ES-I3 (cell line): ENCODE measurements at regions not wholly inside any gene's neighbourhood (a gene's known extent, or its start where the extent isn't known, plus 50 kb on each side); places are given as distances from the start of the nearest gene placed in this dataset.

Experiments
- H3K36me3 ChIP-seq: 2 replicates; pipeline ENCODE4 v1.6.1; 2013; ENCODE audit warnings: mild to moderate bottlenecking, low read length, control low read depth, moderate library complexity; ENCODE audit not compliant: insufficient read depth
- H3K4me1 ChIP-seq: 2 replicates; pipeline ENCODE4 v1.6.1; 2013; ENCODE audit warnings: mild to moderate bottlenecking, control low read depth, low read length; ENCODE audit not compliant: insufficient read depth
- H3K9ac ChIP-seq: 2 replicates; pipeline ENCODE4 v1.6.1; 2013; ENCODE audit warnings: low read depth, mild to moderate bottlenecking, low read length, moderate library complexity
- H3K9me3 ChIP-seq: 2 replicates; pipeline ENCODE4 v1.6.1; 2013; ENCODE audit warnings: mild to moderate bottlenecking, low read length, moderate library complexity; ENCODE audit not compliant: control insufficient read depth, insufficient read depth

DNA sequence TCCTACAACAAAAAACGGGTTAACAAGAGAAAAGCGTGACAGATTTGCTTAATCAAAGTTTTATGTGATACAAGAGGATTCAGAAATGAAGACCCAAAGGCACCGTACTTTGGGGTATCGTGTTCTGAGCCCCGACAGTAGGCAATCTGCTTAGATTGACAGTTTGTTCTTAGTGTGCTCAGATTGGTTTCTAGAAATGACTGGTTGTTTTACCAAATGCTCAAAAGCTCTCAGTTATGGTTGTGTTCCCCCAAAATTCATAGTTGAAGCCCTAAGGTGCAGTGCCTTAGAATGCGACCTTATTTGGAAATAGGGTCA lies 102.7 kb downstream of the RASSF10 start:
- H3K4me1 ChIP-seq, result peaks cover 20% of the 10 kb centered on the region
- H3K9ac ChIP-seq, result no peak overlapping the region
- H3K9me3 ChIP-seq, result no peaks in the 10 kb centered on the region
- H3K36me3 ChIP-seq, result no peaks in the 10 kb centered on the region

DNA sequence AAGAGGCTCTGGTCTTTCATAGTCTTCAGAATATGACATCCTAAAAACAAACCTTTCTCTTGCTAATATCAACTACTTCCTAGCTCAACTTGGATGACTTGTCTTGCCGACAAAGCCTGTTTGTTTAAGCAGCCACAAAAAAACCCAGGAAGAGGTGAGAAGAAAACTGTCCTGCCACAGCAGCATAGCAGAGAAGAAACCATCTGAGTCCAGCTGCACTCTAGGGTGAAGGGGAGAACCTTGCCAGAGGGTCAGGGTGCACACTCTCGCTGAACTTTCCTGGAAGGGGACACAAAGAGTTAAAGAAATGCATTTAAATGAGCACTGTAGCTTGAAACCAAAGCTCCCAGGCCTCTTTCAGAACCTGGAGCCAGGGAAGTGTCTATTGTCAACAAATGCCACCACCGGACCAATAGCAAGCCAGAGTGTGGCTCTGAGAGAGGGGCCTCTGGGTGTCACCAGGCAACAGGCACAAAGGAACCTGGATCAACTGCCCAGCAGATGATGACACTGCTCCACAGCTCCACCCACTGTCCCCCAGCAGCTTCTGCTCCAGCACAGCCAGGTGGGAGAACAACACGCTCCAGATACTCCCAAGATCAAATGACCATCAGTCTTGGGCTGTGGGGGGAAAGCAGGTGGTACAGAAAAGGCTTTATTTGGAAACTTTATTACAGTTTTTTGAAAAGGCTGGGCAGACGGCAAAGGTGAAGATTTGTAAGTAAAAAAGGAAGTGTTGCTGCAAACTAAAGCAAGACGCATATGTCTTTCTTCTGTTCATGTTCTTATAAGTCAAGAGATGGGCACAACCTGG lies 105.7 kb downstream of the RASSF10 start:
- peaks cover 24% of the 10 kb centered on the region for H3K4me1 ChIP-seq
- no peak overlapping the region for H3K9ac ChIP-seq
- H3K36me3 ChIP-seq, result no peaks in the 10 kb centered on the region
- no peaks in the 10 kb centered on the region for H3K9me3 ChIP-seq

DNA sequence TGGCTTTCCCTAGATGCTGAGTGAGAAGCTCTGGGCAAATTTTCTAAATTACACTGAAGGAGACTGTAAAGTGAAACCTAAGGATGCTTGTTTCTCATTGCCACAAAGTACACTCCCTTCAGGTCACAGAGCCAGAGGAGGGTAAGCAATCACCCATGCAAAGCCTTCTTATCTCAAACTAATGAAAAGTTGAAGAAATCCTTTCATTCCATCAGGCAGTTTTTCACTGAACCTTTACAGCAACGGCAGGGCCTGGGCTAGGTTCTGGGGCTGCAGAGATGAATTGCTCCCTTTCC lies 106.2 kb downstream of the RASSF10 start:
- no peak overlapping the region for H3K9ac ChIP-seq
- peaks cover 30% of the 10 kb centered on the region for H3K4me1 ChIP-seq
- no peaks in the 10 kb centered on the region for H3K36me3 ChIP-seq
- H3K9me3 ChIP-seq, result no peaks in the 10 kb centered on the region

- Histone ChIP-seq H3K36me3 (no peaks in the 10 kb centered on the region), H3K9ac (no peak overlapping the region), H3K4me1 (peaks cover 28% of the 10 kb centered on the region), H3K9me3 (no peaks in the 10 kb centered on the region)
Observed at GRCh38 chr11:13116491-13116890, 107.4 kb downstream of the RASSF10 start.

- H3K4me1 ChIP-seq, result peaks cover 24% of the 10 kb centered on the region
- no peaks in the 10 kb centered on the region for H3K36me3 ChIP-seq
- no peak overlapping the region for H3K9ac ChIP-seq
- H3K9me3 ChIP-seq, result no peaks in the 10 kb centered on the region; the same call in 1 of the 2 replicates
Observed at GRCh38 chr11:13117344-13117743, 108.2 kb downstream of the RASSF10 start.

DNA sequence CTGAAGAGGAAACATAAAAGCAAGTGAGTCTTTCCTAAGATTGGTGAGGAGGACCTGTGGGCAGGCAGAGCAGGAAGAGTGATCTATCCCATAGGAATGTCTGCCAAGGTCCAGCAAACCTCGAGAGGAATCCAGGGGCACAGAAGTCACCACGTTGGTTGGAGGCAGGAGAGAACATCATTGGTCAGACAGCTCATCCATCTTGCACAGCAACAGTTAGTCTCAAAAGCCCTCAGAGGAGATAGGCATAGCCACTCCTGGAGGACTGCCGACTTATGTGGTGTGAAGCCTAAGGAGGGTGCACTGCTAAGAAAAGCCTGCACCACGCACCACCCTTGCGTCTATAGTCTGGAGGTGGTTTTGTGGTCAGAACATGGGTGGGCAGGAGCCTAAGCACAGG lies 109.1 kb downstream of the RASSF10 start:
- Histone ChIP-seq H3K4me1 (peaks cover 24% of the 10 kb centered on the region), H3K9me3 (no peaks in the 10 kb centered on the region; the same call in 1 of the 2 replicates), H3K36me3 (no peaks in the 10 kb centered on the region), H3K9ac (no peak overlapping the region)

- Histone ChIP-seq H3K9me3 (peaks cover under 1% of the 10 kb centered on the region), H3K4me1 (peaks cover 24% of the 10 kb centered on the region), H3K9ac (no peak overlapping the region), H3K36me3 (no peaks in the 10 kb centered on the region)
Observed at GRCh38 chr11:13118650-13119049, 109.5 kb downstream of the RASSF10 start.

GRCh38 chr11:13119361-13119760 lies 110.2 kb downstream of the RASSF10 start:
- Histone ChIP-seq H3K9ac (no peak overlapping the region), H3K4me1 (peaks cover 23% of the 10 kb centered on the region), H3K9me3 (peaks cover 5% of the 10 kb centered on the region), H3K36me3 (no peaks in the 10 kb centered on the region)

DNA sequence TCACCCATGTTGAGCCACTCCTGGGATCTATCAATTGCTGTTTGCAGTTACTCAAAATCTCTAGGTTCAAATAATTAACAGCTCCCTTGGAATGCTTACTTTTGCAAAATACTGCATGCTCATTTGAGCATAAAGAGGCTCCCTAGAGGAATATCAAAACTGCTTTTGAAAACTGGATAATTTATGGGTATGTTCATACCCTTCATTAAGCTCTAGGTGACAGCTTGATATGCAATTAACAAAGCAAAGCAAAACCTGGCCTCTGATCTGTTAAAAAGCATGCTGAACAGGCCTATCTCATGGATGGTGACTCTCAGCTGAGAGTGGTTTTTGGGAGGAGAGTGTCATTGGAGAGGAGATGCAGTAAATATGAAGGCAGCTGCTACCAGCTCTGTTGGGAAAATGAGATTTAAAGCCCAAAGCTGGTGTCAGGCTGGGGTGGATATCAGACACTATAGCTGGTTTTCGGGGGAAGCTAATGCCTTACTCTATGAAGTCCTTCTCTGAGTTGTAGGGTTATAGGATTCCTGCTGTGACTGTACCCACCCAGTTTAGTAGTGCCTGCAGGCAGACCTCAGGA lies 110.9 kb downstream of the RASSF10 start:
- peaks cover 5% of the 10 kb centered on the region for H3K9me3 ChIP-seq
- no peak overlapping the region for H3K9ac ChIP-seq
- H3K36me3 ChIP-seq, result no peaks in the 10 kb centered on the region
- peaks cover 19% of the 10 kb centered on the region for H3K4me1 ChIP-seq

- no peaks in the 10 kb centered on the region for H3K36me3 ChIP-seq
- peaks cover 5% of the 10 kb centered on the region for H3K9me3 ChIP-seq
- no peak overlapping the region for H3K9ac ChIP-seq
- H3K4me1 ChIP-seq, result peaks cover 19% of the 10 kb centered on the region
Observed at GRCh38 chr11:13120691-13121090, 111.6 kb downstream of the RASSF10 start.

DNA sequence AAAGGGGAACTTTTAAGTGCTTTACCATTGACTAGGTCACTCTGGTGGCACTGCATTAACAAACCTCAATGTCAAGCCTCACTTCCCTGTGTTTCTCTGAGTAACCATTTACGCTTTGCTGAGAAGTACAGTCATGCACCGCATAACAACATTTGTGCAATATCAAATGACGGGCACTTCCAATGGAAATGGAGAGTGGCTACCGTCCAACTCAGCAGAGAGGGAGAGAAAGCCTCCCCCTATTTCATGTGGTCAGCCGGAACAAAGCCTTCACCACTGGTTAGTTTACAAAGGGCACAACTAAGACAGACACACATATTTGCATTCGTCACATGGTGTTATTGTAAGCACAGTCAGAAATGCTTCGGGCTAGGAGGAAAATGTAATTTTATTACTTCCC lies 117.3 kb downstream of the RASSF10 start:
- Histone ChIP-seq H3K9ac (no peak overlapping the region), H3K4me1 (no peaks in the 10 kb centered on the region; the same call in 1 of the 2 replicates), H3K36me3 (no peaks in the 10 kb centered on the region), H3K9me3 (peaks cover 5% of the 10 kb centered on the region)

DNA sequence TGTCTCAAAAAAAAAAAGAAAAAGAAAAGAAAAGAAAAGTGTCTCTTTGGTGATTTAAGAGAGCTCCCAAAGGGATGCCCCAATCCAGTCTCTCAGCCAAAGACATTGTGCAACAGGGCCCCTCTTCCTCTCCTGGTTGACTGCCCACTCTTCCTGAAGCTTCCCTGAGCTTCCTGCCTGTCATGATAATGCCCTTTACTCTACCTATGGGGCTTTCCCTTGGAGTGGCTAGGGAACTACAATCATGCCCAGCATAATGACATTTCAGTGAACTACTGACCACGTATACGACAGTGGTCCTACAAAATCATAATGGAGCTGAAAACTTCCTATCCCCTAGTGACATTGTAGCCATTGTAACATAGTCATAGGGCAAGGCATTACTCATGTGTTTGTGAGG lies 118.0 kb downstream of the RASSF10 start:
- Histone ChIP-seq H3K9ac (no peak overlapping the region), H3K36me3 (no peaks in the 10 kb centered on the region), H3K9me3 (peaks cover 5% of the 10 kb centered on the region), H3K4me1 (no peaks in the 10 kb centered on the region; the same call in 1 of the 2 replicates)

- no peaks in the 10 kb centered on the region; the same call in 1 of the 2 replicates for H3K4me1 ChIP-seq
- no peaks in the 10 kb centered on the region for H3K36me3 ChIP-seq
- peaks cover 5% of the 10 kb centered on the region for H3K9me3 ChIP-seq
- H3K9ac ChIP-seq, result no peak overlapping the region
Observed at GRCh38 chr11:13128354-13128753, 119.2 kb downstream of the RASSF10 start.

DNA sequence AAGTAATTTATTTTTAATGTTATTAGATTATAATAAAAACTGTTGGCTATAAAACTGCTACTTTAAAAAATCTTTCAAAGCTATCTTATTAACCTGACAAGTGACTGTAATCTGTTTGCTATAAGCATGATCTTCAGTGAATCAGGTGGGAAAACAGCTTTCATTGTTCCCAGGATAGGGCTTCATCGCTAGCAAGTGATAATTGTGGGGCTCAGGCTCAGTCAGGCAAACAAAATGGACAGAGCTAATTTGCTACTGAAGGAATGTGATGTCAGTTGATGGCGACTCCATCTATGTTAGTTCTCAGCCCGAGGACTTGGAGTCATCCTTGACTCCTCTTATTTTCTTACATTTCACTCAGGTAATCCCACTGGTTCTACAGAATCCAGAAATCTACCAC lies 125.0 kb downstream of the RASSF10 start:
- H3K36me3 ChIP-seq, result no peaks in the 10 kb centered on the region
- peaks cover 18% of the 10 kb centered on the region for H3K4me1 ChIP-seq
- H3K9ac ChIP-seq, result no peak overlapping the region
- H3K9me3 ChIP-seq, result no peaks in the 10 kb centered on the region

DNA sequence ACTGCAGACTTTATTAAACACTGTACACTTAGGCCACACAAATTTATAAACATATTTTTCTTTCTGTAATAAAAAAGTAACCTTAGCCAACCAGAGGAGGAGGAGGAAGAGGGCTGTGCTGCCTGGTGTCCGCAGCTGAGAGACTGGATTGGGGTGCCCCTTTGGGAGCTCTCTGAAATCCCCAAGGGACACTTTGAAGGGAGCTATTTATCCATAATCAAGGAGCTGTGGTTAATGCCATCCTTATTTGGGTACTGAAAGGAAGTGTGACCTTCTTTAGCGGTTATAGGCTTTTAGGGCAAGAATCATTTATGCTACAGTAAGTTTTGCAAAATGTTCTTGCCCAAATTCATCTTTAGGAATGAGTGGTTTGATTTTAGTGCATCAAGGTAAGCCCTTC lies 125.8 kb downstream of the RASSF10 start:
- Histone ChIP-seq H3K9me3 (no peaks in the 10 kb centered on the region), H3K4me1 (peaks cover 18% of the 10 kb centered on the region), H3K9ac (no peak overlapping the region), H3K36me3 (no peaks in the 10 kb centered on the region)
